Central memory CD8-positive, alpha-beta T cell (primary cell): ENCODE measurements at regions not wholly inside any gene's neighbourhood (a gene's known extent, or its start where the extent isn't known, plus 50 kb on each side); places are given as distances from the start of the nearest gene placed in this dataset.

Experiments used
- ATAC-seq: fragments of 150-1000 bp; cut with Tn5 transposase; replicated peaks from 2 replicates; pipeline ENCODE4 v1.10.0; 2022; ENCODE audit warnings: mild to moderate bottlenecking, moderate FRiP score, moderate number of reproducible peaks; ENCODE audit not compliant: poor library complexity, severe bottlenecking; ENCODE audit errors: extremely low read depth
- DNase-seq, 2 donors: peaks; one replicate each; pipeline ENCODE4 v3.0.0; 2021; ENCODE audit warnings: low spot score in 2 of 2
- H3K27ac Mint-ChIP-seq: one replicate; pipeline ENCODE4 v1.8.0; 2022; ENCODE audit warnings: low read depth, mild to moderate bottlenecking, moderate library complexity, mixed read lengths
- H3K27me3 Mint-ChIP-seq: one replicate; pipeline ENCODE4 v1.8.0; 2022; ENCODE audit warnings: mixed read lengths
- H3K36me3 Mint-ChIP-seq: one replicate; pipeline ENCODE4 v1.8.0; 2022; ENCODE audit warnings: mild to moderate bottlenecking, moderate library complexity, mixed read lengths; ENCODE audit not compliant: insufficient read depth
- H3K4me1 Mint-ChIP-seq: one replicate; pipeline ENCODE4 v1.8.0; 2022; ENCODE audit warnings: mixed read lengths
- H3K4me3 Mint-ChIP-seq: one replicate; pipeline ENCODE4 v1.8.0; 2022; ENCODE audit warnings: mild to moderate bottlenecking, moderate library complexity, mixed read lengths
- H3K9me3 Mint-ChIP-seq: one replicate; pipeline ENCODE4 v1.8.0; 2022; ENCODE audit warnings: mixed read lengths

DNA sequence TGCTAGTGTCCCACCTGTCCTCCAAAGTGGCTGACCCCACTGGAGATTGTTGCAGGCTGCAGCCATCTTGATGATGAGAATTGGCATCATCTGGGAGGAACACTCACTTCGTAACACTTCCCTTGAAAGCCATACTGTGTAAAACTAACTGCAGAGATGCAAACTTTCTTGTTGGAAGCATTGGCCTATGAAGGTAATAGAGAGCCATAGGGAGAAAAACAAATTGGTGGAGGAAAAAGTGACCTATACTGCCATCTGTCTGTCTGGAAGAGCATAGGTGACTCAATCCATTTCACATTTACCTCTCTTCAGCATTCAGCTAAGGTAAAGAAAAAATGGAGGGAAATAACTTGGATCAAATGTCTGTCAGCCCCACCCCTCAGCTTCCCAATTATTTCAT is 473.4 kb downstream of the NTRK2 start:
- H3K9me3 Mint-ChIP-seq, result no peaks in the 10 kb centered on the region
- H3K4me1 Mint-ChIP-seq, result no peaks in the 10 kb centered on the region
- no peaks in the 10 kb centered on the region for H3K36me3 Mint-ChIP-seq
- H3K27me3 Mint-ChIP-seq, result peaks cover 19% of the 10 kb centered on the region
- DNase-seq, result no peak
- H3K27ac Mint-ChIP-seq, result no peak overlapping the region
- ATAC-seq, result no peak
- H3K4me3 Mint-ChIP-seq, result no peak overlapping the region

DNA sequence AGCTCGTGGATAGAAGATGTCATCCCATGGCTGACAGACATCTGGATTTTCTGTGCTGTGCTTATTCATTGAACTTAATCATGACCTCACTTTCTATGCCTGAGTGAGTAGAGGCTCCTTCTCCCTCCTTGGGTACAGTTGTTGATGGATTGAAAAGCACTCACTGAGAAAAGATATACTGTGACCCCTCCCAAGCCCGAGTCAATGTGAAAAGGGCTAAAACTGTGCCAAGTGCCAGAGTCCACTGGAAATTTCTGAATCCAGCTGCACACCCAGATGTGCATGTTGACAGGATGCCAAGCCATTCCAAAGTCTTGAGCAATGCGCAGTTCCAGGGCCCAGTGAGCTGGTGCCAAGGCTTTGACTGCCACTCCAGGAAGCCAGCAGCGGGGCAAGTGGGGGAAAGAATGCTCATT is 473.0 kb downstream of the NTRK2 start:
- DNase-seq (no peak), ATAC-seq (no peak)
- Mint-ChIP-seq H3K27me3 (peaks cover 19% of the 10 kb centered on the region), H3K4me3 (no peak overlapping the region), H3K4me1 (no peaks in the 10 kb centered on the region), H3K36me3 (no peaks in the 10 kb centered on the region), H3K9me3 (no peaks in the 10 kb centered on the region), H3K27ac (no peak overlapping the region)

- Mint-ChIP-seq H3K4me1 (no peaks in the 10 kb centered on the region), H3K27me3 (peaks cover 19% of the 10 kb centered on the region), H3K9me3 (no peaks in the 10 kb centered on the region), H3K36me3 (no peaks in the 10 kb centered on the region), H3K4me3 (no peak overlapping the region), H3K27ac (no peak overlapping the region)
- DNase-seq, result no peak
- ATAC-seq, result no peak
These were observed 468.2 kb downstream of the NTRK2 start for GRCh38 chr9:85137696-85138095.

DNA sequence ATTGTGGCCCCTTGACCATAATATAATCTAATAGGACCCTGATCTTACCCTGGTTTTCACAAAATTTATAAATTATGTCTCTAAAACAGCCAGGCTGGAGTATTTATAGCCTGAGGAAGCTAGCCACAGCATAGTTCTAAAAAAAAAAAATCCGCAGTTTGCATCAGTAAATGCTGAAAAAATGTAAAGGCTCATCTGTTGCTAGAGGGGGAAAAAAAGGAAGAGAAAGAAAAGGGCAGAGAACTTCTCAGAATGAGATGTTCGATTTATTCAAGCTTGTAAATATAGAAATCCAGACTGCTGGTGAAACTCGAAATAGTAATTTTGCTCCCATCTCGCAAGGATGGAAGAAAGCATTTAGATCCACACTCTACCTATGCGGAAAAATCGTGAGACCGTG is 467.5 kb downstream of the NTRK2 start:
- Mint-ChIP-seq H3K27ac (no peak overlapping the region), H3K4me1 (no peaks in the 10 kb centered on the region), H3K9me3 (no peaks in the 10 kb centered on the region), H3K36me3 (no peaks in the 10 kb centered on the region), H3K27me3 (peaks cover 20% of the 10 kb centered on the region), H3K4me3 (no peak overlapping the region)
- no peak for DNase-seq
- no peak for ATAC-seq

- Mint-ChIP-seq H3K4me1 (no peaks in the 10 kb centered on the region), H3K4me3 (no peak overlapping the region), H3K27ac (no peak overlapping the region), H3K9me3 (no peaks in the 10 kb centered on the region), H3K36me3 (no peaks in the 10 kb centered on the region), H3K27me3 (peaks cover 25% of the 10 kb centered on the region)
- DNase-seq, result no peak
- ATAC-seq, result no peak
These were observed 467.0 kb downstream of the NTRK2 start for GRCh38 chr9:85136507-85136906.

DNA sequence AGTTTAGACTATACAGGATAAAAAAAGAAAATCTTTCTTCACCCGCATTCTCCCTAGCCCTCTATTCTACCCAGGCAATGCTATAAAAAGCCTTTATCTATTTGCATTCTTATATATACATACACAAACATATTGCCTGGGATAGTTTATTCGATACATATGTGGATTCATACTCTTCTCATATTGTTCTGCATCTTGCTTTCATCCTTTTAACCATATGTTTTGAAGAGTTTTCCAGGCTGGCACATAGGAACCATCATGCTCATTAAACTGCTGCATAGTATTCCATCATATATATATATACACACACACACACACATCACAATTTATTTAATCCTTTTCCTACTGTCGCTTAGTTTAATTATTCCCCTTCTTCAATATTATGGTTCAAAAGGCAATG is 461.2 kb downstream of the NTRK2 start:
- Mint-ChIP-seq H3K4me1 (no peaks in the 10 kb centered on the region), H3K27me3 (peaks cover 21% of the 10 kb centered on the region), H3K36me3 (no peaks in the 10 kb centered on the region), H3K27ac (no peak overlapping the region), H3K9me3 (no peaks in the 10 kb centered on the region), H3K4me3 (no peak overlapping the region)
- DNase-seq, result no peak
- no peak for ATAC-seq

GRCh38 chr9:85130260-85130659 is 460.7 kb downstream of the NTRK2 start:
- Mint-ChIP-seq H3K4me3 (no peak overlapping the region), H3K36me3 (no peaks in the 10 kb centered on the region), H3K9me3 (no peaks in the 10 kb centered on the region), H3K27me3 (peaks cover 21% of the 10 kb centered on the region), H3K27ac (no peak overlapping the region), H3K4me1 (no peaks in the 10 kb centered on the region)
- DNase-seq, result no peak
- ATAC-seq, result no peak

DNA sequence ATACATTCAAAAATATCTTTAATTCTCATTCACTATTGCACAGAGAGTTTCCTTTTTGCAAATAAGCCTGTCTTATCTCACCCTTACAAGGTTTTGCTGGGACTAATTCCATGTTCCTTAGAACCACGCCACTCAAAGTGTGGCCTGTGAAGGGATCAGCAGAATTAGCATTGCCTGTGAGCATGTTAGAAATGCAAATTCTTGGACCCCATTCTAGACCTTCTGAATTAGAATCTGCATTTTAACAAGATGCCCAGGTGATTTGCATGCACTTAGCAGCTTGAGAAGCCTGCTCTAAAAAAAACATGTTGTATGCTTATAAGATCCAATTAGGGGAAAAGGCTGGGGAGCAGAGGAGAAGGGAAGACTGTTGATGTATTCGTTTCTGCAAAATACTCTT is 460.0 kb downstream of the NTRK2 start:
- no peaks in the 10 kb centered on the region for H3K36me3 Mint-ChIP-seq
- H3K4me3 Mint-ChIP-seq, result no peak overlapping the region
- ATAC-seq, result no peak
- no peak for DNase-seq
- no peaks in the 10 kb centered on the region for H3K9me3 Mint-ChIP-seq
- H3K4me1 Mint-ChIP-seq, result no peaks in the 10 kb centered on the region
- H3K27me3 Mint-ChIP-seq, result peaks cover 21% of the 10 kb centered on the region
- no peak overlapping the region for H3K27ac Mint-ChIP-seq

GRCh38 chr9:85118990-85119755 is 449.6 kb downstream of the NTRK2 start:
- no peaks in the 10 kb centered on the region for H3K36me3 Mint-ChIP-seq
- ATAC-seq, result no peak

DNA sequence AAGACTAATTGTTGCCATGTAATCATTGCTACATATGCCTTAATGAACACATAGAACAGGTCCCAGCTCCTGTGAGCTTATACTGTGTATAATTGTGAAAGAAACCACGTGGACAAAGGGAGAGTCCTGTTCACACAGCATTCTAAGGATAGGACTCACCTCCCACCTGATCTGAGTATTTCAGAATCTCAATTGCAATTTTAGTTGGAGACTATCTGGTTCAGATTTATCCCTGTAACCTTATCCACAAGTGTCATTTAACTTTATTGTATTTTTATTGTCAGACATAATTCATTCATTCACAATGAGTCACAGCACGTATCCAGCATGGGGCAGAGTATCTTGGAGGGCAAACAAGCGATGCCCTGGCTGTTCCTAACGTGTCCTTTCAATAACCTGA is 448.3 kb downstream of the NTRK2 start:
- no peak overlapping the region for H3K4me3 Mint-ChIP-seq
- H3K36me3 Mint-ChIP-seq, result no peaks in the 10 kb centered on the region
- peaks cover 22% of the 10 kb centered on the region for H3K27me3 Mint-ChIP-seq
- DNase-seq, result no peak
- no peaks in the 10 kb centered on the region for H3K9me3 Mint-ChIP-seq
- H3K27ac Mint-ChIP-seq, result no peak overlapping the region
- no peaks in the 10 kb centered on the region for H3K4me1 Mint-ChIP-seq
- ATAC-seq, result no peak

More at GRCh38 chr9:85118990-85119755, 449.6 kb downstream of the NTRK2 start:
- Mint-ChIP-seq H3K4me3 (no peak overlapping the region), H3K9me3 (no peaks in the 10 kb centered on the region), H3K27me3 (peaks cover 20% of the 10 kb centered on the region), H3K4me1 (no peaks in the 10 kb centered on the region), H3K27ac (no peak overlapping the region)
- no peak for DNase-seq

- Mint-ChIP-seq H3K36me3 (no peaks in the 10 kb centered on the region), H3K9me3 (no peaks in the 10 kb centered on the region), H3K27me3 (peaks cover 30% of the 10 kb centered on the region), H3K27ac (no peak overlapping the region), H3K4me1 (no peaks in the 10 kb centered on the region), H3K4me3 (no peak overlapping the region)
- DNase-seq, result no peak
- no peak for ATAC-seq
These were observed 445.9 kb downstream of the NTRK2 start for GRCh38 chr9:85115473-85115872.

DNA sequence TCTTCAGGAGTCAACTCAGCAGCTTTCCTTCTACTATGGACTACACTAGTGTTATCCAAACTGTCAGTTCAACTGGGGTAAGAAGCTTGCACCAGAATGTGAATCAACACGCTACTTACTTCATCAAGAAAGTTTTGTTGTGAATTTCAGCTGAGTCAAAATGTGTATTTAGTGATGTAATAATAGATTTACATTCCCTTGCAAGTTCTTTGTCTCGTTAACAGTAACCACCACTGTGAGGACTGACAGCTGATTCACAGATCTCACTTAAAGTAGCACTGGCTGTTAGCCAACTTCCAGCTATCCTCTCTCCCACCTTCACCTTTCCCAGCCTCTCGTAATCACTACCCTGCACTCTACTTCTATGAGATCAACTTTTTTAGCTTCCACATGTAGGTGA is 445.3 kb downstream of the NTRK2 start:
- Mint-ChIP-seq H3K27me3 (peaks cover 30% of the 10 kb centered on the region), H3K4me3 (no peak overlapping the region), H3K4me1 (no peaks in the 10 kb centered on the region), H3K36me3 (no peaks in the 10 kb centered on the region), H3K9me3 (no peaks in the 10 kb centered on the region), H3K27ac (no peak overlapping the region)
- DNase-seq (no peak), ATAC-seq (no peak)

GRCh38 chr9:85112933-85113418 is 443.4 kb downstream of the NTRK2 start:
- H3K27ac Mint-ChIP-seq, result no peak overlapping the region
- ATAC-seq (no peak), DNase-seq (no peak)
- H3K4me3 Mint-ChIP-seq, result no peak overlapping the region
- H3K27me3 Mint-ChIP-seq, result peaks cover 32% of the 10 kb centered on the region
- H3K36me3 Mint-ChIP-seq, result no peaks in the 10 kb centered on the region
- H3K9me3 Mint-ChIP-seq, result no peaks in the 10 kb centered on the region
- H3K4me1 Mint-ChIP-seq, result no peaks in the 10 kb centered on the region
